SHP77 (cell line): ENCODE measurements at regions not wholly inside any gene's neighbourhood (a gene's known extent, or its start where the extent isn't known, plus 50 kb on each side); places are given as distances from the start of the nearest gene placed in this dataset.
"Not testable (repeated sequence)": the region's sequence is repeated elsewhere in the genome, so short reads cannot be mapped to it uniquely, and the experiment has no call there.

Experiments
- DNase-seq, 2 experiments: peaks; one replicate each; lab custom pipeline; 2025; lab: John Stamatoyannopoulos, UW

DNA sequence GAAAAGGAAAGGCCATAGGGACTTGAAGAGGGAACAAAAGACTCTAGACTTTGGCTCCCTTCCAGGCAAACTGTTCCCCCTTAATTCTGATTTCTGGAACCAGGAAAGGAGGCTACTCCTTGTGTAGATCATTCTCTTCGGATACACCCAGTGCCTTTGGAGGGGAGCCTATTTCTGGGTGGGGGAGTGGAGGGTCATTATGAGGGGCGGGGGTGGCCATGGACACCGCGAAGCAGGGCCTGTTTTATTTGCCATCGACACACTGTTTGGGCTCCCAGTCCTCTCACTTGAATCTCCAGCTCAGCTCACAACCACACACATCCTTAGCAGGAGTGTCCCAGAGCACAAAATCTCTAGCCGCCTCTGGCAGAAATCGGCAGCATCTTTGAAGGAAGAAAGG is 132.3 kb downstream of the PXDC1 start:
- no peak for DNase-seq

DNA sequence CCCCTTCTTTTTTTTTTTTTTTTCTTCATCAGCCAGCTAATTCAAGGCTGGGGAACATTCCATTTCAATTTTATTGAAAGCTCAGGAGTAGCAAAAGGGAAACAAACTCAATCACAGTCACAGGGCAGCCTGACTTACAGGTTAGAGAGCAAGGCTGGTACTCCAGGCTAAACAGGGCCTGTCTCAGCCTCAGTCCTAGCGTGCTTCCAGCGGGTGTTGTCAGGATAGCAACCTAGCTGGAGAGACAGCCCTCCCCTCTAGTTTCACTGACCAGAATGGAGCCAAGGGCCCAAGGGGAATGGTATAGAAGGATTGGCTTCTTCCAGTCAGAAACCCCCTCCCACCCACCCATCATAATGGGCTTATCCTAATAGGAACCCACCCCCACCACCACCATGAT is 132.9 kb downstream of the PXDC1 start:
- DNase-seq = no peak

- no peak for DNase-seq
Observed at GRCh38 chr6:3617681-3618311, 133.7 kb downstream of the PXDC1 start.

GRCh38 chr6:3617192-3617631 is 134.3 kb downstream of the PXDC1 start:
- DNase-seq = no peak

- DNase-seq = no peak
Observed at GRCh38 chr6:3616565-3617176, 134.8 kb downstream of the PXDC1 start.

GRCh38 chr6:3615391-3616380 is 135.8 kb downstream of the PXDC1 start:
- no peak for DNase-seq

DNA sequence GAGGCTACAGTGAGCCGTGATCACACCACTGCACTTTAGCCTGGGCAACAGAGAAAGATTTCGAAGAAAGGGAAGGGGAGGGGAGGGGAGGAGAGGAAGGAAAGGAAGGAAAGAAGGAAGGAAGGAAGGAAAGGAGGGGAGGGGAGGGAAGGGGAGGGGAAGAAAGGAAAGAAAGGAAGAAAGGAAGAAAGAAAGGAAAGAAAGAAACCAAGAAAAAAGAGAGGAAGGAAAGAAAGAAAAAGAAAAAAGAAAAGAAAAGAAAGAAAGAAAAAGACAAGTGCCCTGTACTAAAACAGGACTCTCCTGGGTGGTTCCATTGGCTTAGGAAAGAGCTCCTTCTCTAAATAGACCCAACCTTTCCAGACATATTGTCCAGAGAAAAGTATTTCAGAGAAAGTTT is 136.6 kb downstream of the PXDC1 start:
- no peak for DNase-seq

DNA sequence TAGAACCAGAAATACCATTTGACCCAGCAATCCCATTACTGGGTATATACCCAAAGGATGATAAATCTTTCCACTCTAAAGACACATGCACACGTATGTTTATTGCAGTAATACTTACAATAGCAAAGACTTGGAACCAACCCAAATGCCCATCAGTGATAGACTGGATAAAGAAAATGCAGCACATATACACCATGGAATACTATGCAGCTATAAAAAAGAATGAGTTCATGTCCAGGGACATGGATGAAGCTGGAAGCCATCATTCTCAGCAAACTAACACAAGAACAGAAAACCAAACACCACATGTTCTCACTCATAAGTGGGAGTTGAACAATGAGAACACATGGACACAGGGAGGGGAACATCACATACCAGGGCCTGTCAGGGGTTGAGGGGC is 137.9 kb downstream of the PXDC1 start:
- DNase-seq = not testable (repeated sequence)

DNA sequence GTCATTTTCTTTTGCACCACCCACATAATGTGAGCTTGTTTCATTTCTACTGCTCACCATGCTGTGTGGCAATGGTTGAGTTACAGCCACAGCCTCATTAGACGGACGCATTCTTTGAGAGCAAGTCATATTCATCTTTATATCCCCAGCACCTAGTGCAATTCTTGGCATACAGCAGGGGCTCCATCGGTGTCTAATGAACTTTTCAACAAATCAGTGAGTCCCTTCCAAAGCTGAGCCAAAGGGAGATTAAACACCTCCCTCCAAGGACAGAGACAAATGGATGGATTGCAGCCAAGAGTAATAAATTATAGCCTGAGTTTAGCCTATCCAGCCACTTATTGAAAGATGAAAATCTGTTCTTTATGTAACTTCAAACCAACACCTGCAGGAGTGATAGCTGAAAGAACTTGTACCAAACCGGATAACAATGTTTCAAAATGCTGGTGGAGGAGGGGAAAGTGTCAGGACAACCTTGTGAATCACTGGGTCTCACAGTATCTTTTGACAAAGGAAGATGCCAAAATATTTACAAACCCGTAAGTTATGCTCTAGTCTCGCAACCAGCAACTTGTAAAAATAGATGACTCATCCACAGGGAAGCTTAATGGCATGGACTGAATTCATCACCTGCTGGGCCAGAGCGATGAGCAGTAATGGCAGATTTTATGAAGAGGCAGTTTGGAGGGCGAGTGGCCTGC is 139.0 kb downstream of the PXDC1 start:
- peak; percentile 82 to 92 for DNase-seq

DNA sequence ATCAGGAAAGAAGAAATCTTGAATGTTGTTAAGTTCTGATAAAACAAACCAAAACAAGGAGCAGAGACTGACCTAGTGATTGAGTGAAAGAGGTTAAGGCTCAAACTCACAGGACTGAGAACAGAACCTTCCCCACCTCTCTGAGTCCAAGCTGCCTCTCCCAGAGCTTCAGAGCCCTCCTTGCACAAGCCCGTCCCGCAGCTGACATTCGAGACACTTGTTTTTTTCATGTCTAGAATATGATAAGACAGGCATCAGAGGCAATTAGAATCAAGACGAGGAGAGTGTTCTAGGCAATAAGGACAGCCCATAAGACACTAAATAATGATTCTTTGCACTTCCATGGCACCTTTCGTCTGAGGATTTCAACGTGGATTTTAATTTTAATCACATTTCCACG is 140.6 kb downstream of the PXDC1 start:
- no peak for DNase-seq

GRCh38 chr6:3610206-3610605 is 141.3 kb downstream of the PXDC1 start:
- no peak for DNase-seq

GRCh38 chr6:3609388-3609787 is 142.1 kb downstream of the PXDC1 start:
- no peak for DNase-seq

- no peak for DNase-seq
Observed at GRCh38 chr6:3608159-3608558, 143.4 kb downstream of the PXDC1 start.

DNA sequence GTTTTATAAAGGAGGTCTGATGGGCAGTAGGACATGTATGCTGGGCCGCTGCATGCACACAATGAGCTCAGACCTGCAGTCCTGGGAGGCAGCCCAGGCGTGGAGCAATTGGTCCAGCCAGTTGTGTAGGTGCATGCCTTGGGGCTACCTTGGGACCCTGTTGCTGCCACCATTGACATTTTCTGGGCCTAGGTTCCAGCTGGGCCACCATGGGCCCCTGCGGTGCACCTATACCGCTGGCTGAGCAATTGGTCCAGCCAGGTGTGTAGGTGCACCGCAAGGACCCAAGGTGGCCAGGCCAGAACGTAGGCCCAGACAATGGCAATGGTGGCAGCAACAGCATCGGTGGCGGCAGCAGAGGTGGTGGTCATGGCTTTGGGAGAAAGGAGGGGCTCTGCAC is 143.9 kb downstream of the PXDC1 start:
- DNase-seq = no peak

- DNase-seq = no peak
Observed at GRCh38 chr6:3607171-3607570, 144.3 kb downstream of the PXDC1 start.

GRCh38 chr6:3603340-3604130 is 146.7 kb upstream of the SLC22A23 start:
- peak in 1 of 2 experiments; percentile 10 for DNase-seq

DNA sequence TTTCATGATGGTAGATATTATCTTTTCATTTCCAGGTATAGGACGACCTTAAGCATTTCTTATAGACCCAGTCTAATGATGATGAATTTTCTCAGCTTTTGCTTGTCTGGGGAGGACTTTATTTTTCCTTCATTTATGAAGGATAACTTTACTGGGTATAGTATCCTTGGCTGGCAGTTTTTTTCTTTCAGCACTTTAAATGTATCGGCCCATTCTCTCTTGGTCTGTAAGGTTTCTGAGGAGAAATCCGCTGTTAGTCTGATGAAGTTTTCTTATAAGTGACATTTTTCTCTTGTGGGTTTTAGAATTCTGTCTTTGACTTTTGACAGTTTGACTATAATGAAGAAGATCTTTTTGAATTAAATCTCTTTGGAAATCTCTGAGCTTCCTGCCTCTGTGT is 144.7 kb upstream of the SLC22A23 start:
- DNase-seq = no peak

DNA sequence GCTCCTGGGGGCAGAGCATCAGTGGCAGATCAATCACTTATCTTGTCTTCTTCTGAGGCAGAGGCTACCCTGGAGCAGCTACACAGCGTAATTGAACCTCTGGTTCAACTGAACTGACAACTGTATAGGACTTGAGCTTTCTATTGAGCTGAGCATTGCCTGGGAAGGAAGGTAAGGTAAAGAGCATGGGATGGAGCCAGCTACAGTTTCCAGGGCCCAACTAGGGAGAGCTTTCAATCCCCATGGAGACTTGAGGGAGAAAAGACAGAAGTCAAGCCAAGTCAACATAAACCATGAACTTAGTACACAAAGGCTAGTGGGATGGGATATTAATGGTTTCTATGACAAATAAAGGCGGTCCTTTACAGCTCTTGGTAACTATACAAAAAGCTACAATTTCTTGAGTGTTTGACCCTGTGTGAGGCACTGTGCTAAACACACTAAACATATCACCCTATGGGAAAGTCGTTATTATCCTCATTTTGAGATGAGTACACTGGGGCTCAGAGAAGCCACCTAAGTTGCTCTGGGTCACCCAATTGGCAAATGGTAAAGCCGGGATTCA is 140.7 kb upstream of the SLC22A23 start:
- no peak for DNase-seq

GRCh38 chr6:3596766-3597165 is 139.9 kb upstream of the SLC22A23 start:
- no peak for DNase-seq

DNA sequence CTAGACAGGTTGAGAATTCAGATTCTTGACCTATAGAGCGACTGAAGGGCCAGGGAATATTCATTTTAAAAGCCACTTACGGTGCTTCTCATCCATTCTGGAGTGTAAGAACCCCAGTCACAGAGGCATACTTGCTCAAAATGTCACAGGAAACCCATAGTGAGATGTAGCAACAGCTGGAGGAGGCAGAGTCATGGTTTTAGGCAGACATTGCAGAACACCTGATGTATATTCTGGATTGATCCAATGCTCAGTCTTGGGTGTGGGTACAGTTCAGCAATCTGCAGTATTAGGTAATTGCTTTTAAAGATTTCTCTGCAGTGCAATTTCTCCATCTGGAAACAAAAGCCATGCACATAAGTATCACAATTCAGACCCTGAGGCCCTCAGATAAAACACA is 137.4 kb upstream of the SLC22A23 start:
- no peak for DNase-seq

DNA sequence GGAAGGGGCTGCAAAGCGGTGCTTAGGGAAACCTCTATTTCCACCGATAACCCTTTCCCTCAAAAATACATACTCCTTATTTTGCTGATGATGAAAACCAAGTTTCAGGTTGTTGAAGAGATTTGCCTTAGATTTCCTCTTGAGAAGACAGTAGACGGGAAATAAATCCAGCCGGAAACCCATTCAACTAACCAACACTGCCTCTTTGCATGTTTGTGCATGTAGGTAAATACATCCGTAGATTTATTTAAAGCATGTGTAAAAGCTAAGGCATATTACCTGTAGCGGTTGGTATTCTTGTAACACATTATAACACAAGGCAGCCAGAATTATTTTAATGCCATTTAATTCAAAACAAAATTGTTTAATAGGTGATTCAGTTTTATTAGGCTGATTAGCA is 136.3 kb upstream of the SLC22A23 start:
- no peak for DNase-seq
